ENCODE measurements at regions not wholly inside any gene's neighbourhood (a gene's known extent, or its start where the extent isn't known, plus 50 kb on each side); places are given as distances from the start of the nearest gene placed in this dataset.

GRCh38 chr10:57962839-57963238 lies 304.9 kb downstream of the IPMK start:
- H3K27ac ChIP-seq (ENCODE audit: control insufficient read depth, insufficient read depth, low read length), result no peak overlapping the region
- H3K9me1 ChIP-seq (ENCODE audit: control insufficient read depth, extremely low read depth, insufficient read depth, low read length), result no peaks in the 10 kb centered on the region
- dilution Hi-C loops (cut with MboI; ENCODE audit: extremely low pct_ligation_motif_present, low sequenced_read_pairs), result no loop called here
- H3K4me2 ChIP-seq (ENCODE audit: control insufficient read depth, extremely low read depth, insufficient read depth, low read depth, low read length), result no peak overlapping the region
- DNase-seq (ENCODE audit: low read depth, low spot score) (no peak), FAIRE-seq (no peak)
- no peak for TF ChIP-seq CTCF (optimal IDR thresholded peaks at IDR 0.05 in 1 of 3, IDR thresholded peaks at IDR 0.05 in 1 of 3, conservative IDR thresholded peaks at IDR 0.05 in 1 of 3; ENCODE audit: extremely low read depth in 1 of 3, insufficient read depth in 2 of 3, low read length in 3 of 3)
- no peak for TF ChIP-seq EZH2 (IDR thresholded peaks at IDR 0.05; ENCODE audit: low read length)
- H3K4me1 ChIP-seq (ENCODE audit: control insufficient read depth, extremely low read depth, insufficient read depth, low read length), result no peaks in the 10 kb centered on the region
- H3K36me3 ChIP-seq (ENCODE audit: control insufficient read depth in 2 of 2, extremely low read depth in 1 of 2, insufficient read depth in 2 of 2, low read length in 2 of 2), result no peaks in the 10 kb centered on the region
- H3K27me3 ChIP-seq (ENCODE audit: control insufficient read depth, extremely low read depth, insufficient read depth, low read length), result no peaks in the 10 kb centered on the region
- no peaks in the 10 kb centered on the region for H3K9me3 ChIP-seq (ENCODE audit: control insufficient read depth, low read depth, low read length)
- no peaks in the 10 kb centered on the region for H4K20me1 ChIP-seq (ENCODE audit: control insufficient read depth, extremely low read depth, insufficient read depth, low read length)
- no peaks in the 10 kb centered on the region for H3K79me2 ChIP-seq (ENCODE audit: control insufficient read depth, insufficient read depth, low read length)
- H3K9ac ChIP-seq (ENCODE audit: control insufficient read depth, extremely low read depth, insufficient read depth, low read length), result no peak overlapping the region
- H3K4me3 ChIP-seq (ENCODE audit: control insufficient read depth in 2 of 3, extremely low read depth in 1 of 3, insufficient read depth in 2 of 3, low read depth in 1 of 3, low read length in 3 of 3), result no peak overlapping the region
- H2AFZ ChIP-seq (ENCODE audit: control insufficient read depth, low read length), result no peak overlapping the region

- H3K4me2 ChIP-seq (ENCODE audit: control insufficient read depth, extremely low read depth, insufficient read depth, low read depth, low read length), result no peak overlapping the region
- dilution Hi-C loops (cut with MboI; ENCODE audit: extremely low pct_ligation_motif_present, low sequenced_read_pairs), result no loop called here
- no peak for FAIRE-seq
- no peaks in the 10 kb centered on the region for H3K79me2 ChIP-seq (ENCODE audit: control insufficient read depth, insufficient read depth, low read length)
- TF ChIP-seq CTCF (optimal IDR thresholded peaks at IDR 0.05 in 1 of 3, IDR thresholded peaks at IDR 0.05 in 1 of 3, conservative IDR thresholded peaks at IDR 0.05 in 1 of 3; ENCODE audit: extremely low read depth in 1 of 3, insufficient read depth in 2 of 3, low read length in 3 of 3) (no peak), EZH2 (IDR thresholded peaks at IDR 0.05; ENCODE audit: low read length) (no peak)
- no peak overlapping the region for H2AFZ ChIP-seq (ENCODE audit: control insufficient read depth, low read length)
- no peaks in the 10 kb centered on the region for H3K9me1 ChIP-seq (ENCODE audit: control insufficient read depth, extremely low read depth, insufficient read depth, low read length)
- H3K36me3 ChIP-seq (ENCODE audit: control insufficient read depth in 2 of 2, extremely low read depth in 1 of 2, insufficient read depth in 2 of 2, low read length in 2 of 2), result no peaks in the 10 kb centered on the region
- H3K9me3 ChIP-seq (ENCODE audit: control insufficient read depth, low read depth, low read length), result no peaks in the 10 kb centered on the region
- DNase-seq (ENCODE audit: low read depth, low spot score), result no peak
- no peak overlapping the region for H3K4me3 ChIP-seq (ENCODE audit: control insufficient read depth in 2 of 3, extremely low read depth in 1 of 3, insufficient read depth in 2 of 3, low read depth in 1 of 3, low read length in 3 of 3)
- no peak overlapping the region for H3K27ac ChIP-seq (ENCODE audit: control insufficient read depth, insufficient read depth, low read length)
- H3K27me3 ChIP-seq (ENCODE audit: control insufficient read depth, extremely low read depth, insufficient read depth, low read length), result no peaks in the 10 kb centered on the region
- H3K4me1 ChIP-seq (ENCODE audit: control insufficient read depth, extremely low read depth, insufficient read depth, low read length), result no peaks in the 10 kb centered on the region
- no peaks in the 10 kb centered on the region for H4K20me1 ChIP-seq (ENCODE audit: control insufficient read depth, extremely low read depth, insufficient read depth, low read length)
- H3K9ac ChIP-seq (ENCODE audit: control insufficient read depth, extremely low read depth, insufficient read depth, low read length), result no peak overlapping the region
Measured at GRCh38 chr10:57961487-57961886, 306.2 kb downstream of the IPMK start.

Data from keratinocyte (primary cell).